Skeletal muscle satellite cell (primary cell): ENCODE measurements at regions not wholly inside any gene's neighbourhood (a gene's known extent, or its start where the extent isn't known, plus 50 kb on each side); places are given as distances from the start of the nearest gene placed in this dataset.
"Not testable (repeated sequence)": the region's sequence is repeated elsewhere in the genome, so short reads cannot be mapped to it uniquely, and the experiment has no call there.

Source experiments
- H3K27me3 ChIP-seq: 2 replicates; pipeline ENCODE4 v1.7.0; 2013; ENCODE audit warnings: low read length; ENCODE audit not compliant: control insufficient read depth, insufficient read depth
- H3K36me3 ChIP-seq: 2 replicates; pipeline ENCODE4 v1.7.0; 2013; ENCODE audit warnings: mild to moderate bottlenecking, control low read depth, low read length; ENCODE audit not compliant: insufficient read depth
- H3K4me1 ChIP-seq: 2 replicates; pipeline ENCODE4 v1.7.0; 2013; ENCODE audit warnings: low read length; ENCODE audit not compliant: control insufficient read depth, insufficient read depth
- H3K4me2 ChIP-seq: 2 replicates; pipeline ENCODE4 v1.7.0; 2013; ENCODE audit warnings: mild to moderate bottlenecking, low read length
- H3K4me3 ChIP-seq: 2 replicates; pipeline ENCODE4 v1.7.0; 2013; ENCODE audit warnings: low read length
- H3K9ac ChIP-seq: 2 replicates; pipeline ENCODE4 v1.7.0; 2013; ENCODE audit warnings: mild to moderate bottlenecking, low read depth, low read length, moderate library complexity
- H3K9me3 ChIP-seq: replicated peaks from 2 replicates; pipeline ENCODE4 v1.7.0; 2013; ENCODE audit warnings: mild to moderate bottlenecking, control low read depth, low read length

DNA sequence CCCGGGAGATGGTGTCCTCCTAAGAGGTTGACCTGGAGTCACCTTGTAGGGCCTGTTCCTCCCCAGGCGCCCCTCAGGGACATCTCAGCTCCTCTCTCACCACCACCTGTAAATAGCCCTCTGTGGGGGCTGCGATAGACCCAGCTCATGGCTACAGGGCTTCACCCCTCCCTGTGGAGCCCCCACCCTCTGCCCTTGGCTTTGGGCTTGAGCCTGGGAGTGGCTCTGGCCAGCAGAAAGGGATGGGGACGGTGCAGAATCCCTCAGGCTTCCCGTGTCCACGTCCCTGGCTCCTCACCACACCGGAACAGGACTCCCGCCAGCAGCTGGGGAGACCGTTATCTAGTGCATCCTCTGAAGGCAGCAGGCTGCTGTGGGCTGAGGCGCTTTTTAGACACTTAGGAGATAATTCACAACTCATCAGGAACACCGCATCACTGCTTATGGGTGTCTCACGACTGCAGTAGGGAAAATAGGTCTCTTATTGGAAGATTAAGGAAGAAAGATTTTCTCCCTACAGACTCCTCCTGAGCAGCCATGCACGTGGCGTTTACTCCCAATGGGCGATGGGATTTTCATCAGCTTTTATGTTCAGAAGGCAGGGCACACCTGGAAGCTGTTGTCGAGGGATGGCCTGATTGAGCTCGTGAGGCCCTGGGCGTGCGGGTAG lies 253.1 kb downstream of the ADGRD1 start:
- not testable (repeated sequence) for H3K36me3 ChIP-seq, H3K4me1 ChIP-seq, H3K9me3 ChIP-seq, H3K9ac ChIP-seq, H3K4me3 ChIP-seq, H3K27me3 ChIP-seq, H3K4me2 ChIP-seq

DNA sequence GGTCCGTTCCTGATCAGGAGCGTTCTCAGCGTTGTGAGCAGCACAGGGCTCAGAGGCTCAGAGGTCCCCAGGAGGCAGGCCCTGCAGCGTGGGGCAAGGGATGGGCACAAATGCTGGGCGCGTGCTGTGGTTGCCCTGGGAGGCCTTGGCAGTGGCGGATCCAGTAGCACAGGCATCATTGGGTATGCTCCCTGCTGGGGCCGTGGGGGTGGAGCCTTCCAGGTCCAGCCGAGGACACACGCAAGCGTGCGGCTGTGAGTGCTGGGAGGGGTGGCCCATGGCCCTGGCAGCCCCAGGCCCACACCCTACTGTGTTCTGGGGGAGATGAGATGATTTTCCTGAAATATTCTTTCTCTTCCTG lies 253.6 kb downstream of the ADGRD1 start:
- not testable (repeated sequence) for H3K9me3 ChIP-seq, H3K9ac ChIP-seq, H3K4me3 ChIP-seq, H3K4me2 ChIP-seq, H3K36me3 ChIP-seq, H3K4me1 ChIP-seq, H3K27me3 ChIP-seq

DNA sequence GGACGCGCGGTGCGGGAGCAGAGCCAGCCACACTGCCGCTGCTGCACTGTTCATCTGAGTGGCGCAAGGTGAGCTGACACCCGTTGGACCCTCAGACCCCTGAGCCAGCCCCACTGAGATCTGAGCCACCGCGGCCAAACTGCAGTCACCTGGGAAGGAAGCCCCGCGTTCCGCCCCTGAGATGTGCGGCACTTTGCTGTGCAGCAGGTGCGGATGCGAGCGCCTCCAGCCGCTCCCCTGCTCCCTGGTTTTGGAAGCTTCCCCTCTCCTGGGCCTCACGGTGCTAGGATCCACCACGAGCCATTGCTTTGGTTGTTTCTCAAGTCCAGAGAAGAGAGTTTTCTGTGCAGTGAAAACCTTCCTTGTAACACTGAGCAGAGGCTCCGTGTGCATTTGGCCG lies 254.1 kb downstream of the ADGRD1 start:
- H3K9me3 ChIP-seq, H3K36me3 ChIP-seq: not testable (repeated sequence)

DNA sequence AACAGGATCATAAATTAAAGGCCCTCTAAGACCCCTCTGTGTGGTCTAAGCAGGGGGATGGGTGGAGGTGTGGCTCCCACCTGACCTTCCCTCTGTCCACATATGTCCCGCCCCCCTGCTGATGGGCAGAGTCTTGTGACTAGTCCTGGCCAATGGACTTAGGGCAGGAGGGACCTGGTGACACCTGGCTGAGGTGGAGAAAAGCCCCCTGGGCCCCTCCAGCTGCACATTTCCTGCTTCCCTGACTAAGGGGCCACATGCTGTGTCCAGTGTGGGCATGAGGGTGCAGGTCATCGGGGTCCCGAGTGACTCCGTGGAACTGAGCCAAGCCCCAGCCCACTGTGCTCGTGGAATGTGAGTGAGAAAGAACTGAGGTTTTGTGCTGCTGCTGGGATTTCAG lies 254.7 kb downstream of the ADGRD1 start:
- H3K4me2 ChIP-seq, result no peak overlapping the region
- no peaks in the 10 kb centered on the region for H3K4me1 ChIP-seq
- H3K36me3 ChIP-seq, result no peaks in the 10 kb centered on the region
- H3K9me3 ChIP-seq, result peaks cover 9% of the 10 kb centered on the region
- H3K4me3 ChIP-seq, result no peak overlapping the region
- no peaks in the 10 kb centered on the region for H3K27me3 ChIP-seq
- H3K9ac ChIP-seq, result no peak overlapping the region

More for the DNA sequence above, 254.1 kb downstream of the ADGRD1 start:
- H3K9ac ChIP-seq, H3K27me3 ChIP-seq, H3K4me2 ChIP-seq, H3K4me3 ChIP-seq, H3K4me1 ChIP-seq: not testable (repeated sequence)

DNA sequence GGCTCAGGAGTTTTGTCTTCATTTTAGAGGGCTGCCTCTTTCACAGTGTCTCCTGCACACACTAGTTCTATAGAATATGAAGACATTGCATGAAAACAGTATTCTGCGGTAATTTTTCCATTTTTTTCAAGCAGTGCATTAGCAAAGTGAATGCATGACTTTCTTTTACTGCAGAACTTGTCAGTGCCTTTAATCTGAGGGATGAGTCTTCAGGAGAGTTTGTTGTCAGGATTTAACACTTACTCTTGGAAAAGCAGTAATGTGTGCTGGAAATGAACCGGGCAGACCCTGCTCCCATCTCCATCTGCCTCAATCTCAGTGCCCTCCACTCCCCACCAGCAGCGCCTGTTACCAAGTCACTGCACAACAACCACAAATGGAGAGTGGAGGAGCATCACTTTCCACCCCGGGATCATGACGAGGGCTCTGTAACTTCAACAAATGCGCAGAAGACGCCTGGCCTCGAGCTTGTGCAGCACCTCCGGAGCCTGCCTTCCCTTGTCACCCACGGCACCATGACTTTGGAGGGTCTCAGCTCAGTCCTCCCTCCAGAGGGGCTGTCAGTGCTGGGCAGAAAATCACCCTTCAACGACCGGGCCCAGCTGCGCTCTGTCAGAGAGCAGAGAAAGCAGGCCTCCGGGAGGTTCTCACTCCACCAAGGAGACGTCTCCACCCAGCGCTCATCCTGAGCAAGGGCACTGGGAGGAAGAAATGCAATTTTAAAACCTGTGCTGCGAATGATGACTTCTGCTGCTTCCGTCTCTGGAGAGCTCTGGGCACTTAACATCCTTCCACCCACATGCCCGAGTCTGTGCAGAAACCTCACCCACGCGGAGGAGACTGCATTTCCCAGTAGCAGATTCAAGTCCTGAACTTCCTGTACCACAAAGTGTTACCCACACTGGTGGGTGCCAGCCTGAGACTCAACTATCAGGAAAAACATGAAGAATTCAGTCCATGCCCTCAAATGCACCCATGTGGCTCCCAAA lies 255.7 kb downstream of the ADGRD1 start:
- peaks cover 9% of the 10 kb centered on the region for H3K9me3 ChIP-seq
- no peak overlapping the region for H3K4me3 ChIP-seq
- no peak overlapping the region for H3K9ac ChIP-seq
- H3K36me3 ChIP-seq, result no peaks in the 10 kb centered on the region
- no peaks in the 10 kb centered on the region for H3K4me1 ChIP-seq
- H3K27me3 ChIP-seq, result no peaks in the 10 kb centered on the region
- no peak overlapping the region for H3K4me2 ChIP-seq

DNA sequence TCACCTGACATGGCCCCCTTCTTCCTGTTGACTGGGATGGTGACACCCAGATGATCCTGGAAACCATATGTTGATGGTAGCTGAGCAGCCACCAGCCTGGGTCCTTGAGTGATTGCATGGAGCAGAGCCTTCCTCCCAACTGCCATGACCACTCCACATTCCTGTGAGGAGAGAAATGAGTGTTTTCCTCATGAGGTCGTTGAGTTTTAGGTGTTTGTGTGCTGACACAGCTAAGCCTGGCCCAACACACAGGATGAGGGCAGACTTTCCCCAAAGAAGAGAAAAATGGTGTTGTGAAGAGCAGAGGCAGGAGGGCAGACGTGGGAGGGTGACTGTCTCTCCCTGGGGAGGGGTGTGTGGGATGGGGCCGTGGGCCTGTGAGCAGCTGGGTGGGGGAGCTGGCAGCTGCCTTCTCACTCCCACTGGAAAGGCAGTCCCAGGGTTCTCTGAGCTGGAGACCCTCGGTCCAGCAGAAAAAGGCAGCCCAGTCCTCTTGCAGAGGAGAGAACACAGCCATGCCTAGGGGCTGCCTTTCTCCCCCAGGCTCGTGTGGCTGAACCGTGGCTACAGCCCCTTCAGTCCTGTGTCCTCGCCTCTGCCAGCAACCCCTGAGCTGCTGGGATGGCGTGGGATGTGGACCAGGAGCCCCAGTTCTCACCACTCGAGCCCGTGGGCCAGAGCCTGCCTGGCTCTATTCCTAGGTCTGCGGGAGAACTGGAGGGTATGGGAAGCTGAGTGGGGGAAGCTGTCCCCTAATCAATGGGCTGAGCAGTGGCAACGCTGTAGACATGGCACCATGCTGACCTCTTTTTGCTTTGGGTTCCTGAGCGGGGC lies 257.0 kb downstream of the ADGRD1 start:
- Histone ChIP-seq H3K4me1 (no peaks in the 10 kb centered on the region), H3K9me3 (peaks cover 9% of the 10 kb centered on the region)

DNA sequence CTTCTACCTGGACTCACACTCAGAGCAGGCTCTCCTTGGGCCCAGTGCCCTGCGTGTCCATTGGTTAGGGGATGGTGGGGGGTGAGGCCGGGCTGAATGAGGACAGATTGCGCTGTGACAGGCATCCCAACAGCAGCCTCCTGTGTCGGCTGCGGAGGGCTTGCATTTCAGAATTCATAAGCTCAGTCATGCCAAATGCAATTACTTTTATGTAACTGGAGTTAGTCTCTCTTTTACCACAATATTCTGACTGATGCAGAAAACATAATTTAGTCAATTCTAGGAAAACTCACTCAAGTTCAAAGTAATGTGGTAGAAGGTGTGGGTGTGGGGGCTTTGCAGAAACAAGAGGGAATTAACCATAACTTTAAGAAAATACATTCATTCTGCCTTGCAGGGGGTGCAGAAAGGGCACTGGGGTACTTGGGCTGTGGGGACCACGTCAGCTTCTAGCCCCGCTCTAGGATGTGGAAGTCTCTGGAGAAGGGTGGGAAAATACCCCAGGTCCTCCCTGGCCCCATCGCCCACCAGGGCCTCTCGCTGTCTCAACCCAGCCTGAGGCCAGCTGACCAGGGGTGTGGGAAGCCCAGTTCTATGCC lies 257.7 kb downstream of the ADGRD1 start:
- Histone ChIP-seq H3K27me3 (no peaks in the 10 kb centered on the region), H3K4me3 (no peak overlapping the region), H3K4me1 (no peaks in the 10 kb centered on the region), H3K9me3 (peaks cover 9% of the 10 kb centered on the region), H3K36me3 (no peaks in the 10 kb centered on the region), H3K4me2 (no peak overlapping the region), H3K9ac (no peak overlapping the region)

More for the DNA sequence above, 257.0 kb downstream of the ADGRD1 start:
- H3K27me3 ChIP-seq, result no peaks in the 10 kb centered on the region
- no peak overlapping the region for H3K4me3 ChIP-seq
- no peaks in the 10 kb centered on the region for H3K36me3 ChIP-seq
- H3K9ac ChIP-seq, result no peak overlapping the region
- H3K4me2 ChIP-seq, result no peak overlapping the region

DNA sequence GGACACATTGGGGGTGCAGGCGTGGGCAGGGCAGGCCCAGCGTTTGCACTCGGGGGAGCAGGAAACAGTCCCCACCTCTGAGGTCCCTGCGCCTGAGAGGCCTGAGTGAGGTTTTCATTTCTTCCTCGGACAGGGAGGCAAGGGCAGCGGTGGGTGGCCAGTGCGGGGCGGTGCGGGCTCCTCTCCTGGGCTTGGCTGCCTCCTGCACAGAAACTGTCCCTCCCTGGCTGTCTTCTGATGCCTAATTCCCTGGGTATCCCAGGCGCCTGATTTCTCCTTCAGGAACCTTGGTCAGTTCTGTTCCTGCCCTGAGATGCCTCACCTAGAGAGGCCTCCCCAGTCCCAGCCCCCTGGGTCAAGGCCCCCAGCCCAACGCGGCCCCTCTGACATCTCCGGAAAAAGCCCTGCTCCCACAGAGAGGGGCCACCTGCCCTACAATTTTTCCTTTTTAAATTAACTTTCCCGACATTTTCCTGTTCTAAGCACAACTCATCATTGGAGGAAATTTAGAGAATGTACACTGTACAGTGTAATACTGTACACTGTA lies 260.3 kb downstream of the ADGRD1 start:
- Histone ChIP-seq H3K9me3 (peaks cover 5% of the 10 kb centered on the region), H3K4me3 (no peak overlapping the region), H3K27me3 (no peaks in the 10 kb centered on the region), H3K4me2 (no peak overlapping the region), H3K4me1 (no peaks in the 10 kb centered on the region), H3K36me3 (no peaks in the 10 kb centered on the region), H3K9ac (no peak overlapping the region)

DNA sequence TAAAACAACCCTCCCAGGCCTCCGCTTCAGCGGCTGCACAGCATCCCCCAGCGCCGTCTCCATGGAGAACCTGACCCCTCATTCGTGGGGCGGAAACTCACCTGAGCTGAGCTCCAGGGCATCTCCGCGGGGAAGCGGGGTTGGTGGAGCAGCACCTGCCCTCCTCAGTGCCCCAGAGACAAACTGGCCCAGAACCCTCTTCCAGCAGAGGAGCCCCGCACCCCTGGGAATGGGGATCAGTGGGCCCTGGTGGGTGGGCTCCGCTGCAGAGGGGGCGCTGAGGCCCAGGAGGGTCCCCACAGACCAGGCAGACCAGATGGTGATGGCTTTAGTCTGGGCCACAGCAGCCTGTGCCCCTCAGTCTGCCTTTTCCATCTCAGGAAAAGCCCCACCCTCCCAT lies 261.2 kb downstream of the ADGRD1 start:
- H3K27me3 ChIP-seq, H3K9me3 ChIP-seq, H3K4me2 ChIP-seq, H3K9ac ChIP-seq, H3K4me1 ChIP-seq, H3K36me3 ChIP-seq, H3K4me3 ChIP-seq: not testable (repeated sequence)

DNA sequence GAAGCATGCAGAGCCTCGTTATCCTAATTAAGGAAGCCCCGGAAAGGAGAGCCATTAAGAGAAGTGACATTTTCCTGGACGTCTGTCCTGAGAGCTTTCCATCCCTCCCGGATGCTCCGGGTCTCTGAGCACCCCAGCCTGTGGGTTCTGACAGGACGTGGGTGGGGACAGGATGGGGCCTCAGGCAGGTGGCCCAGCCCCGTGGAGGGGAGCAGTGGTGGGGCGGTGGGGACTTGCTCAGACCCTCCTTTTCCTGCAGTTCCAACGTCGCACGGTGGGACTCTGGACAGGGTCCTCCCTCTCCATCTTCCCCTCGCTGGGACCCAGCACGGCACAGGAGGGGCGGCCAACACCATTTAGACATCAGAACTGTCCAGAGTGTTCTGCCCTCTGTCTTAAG lies 262.9 kb downstream of the ADGRD1 start:
- not testable (repeated sequence) for H3K4me3 ChIP-seq, H3K4me2 ChIP-seq, H3K27me3 ChIP-seq

DNA sequence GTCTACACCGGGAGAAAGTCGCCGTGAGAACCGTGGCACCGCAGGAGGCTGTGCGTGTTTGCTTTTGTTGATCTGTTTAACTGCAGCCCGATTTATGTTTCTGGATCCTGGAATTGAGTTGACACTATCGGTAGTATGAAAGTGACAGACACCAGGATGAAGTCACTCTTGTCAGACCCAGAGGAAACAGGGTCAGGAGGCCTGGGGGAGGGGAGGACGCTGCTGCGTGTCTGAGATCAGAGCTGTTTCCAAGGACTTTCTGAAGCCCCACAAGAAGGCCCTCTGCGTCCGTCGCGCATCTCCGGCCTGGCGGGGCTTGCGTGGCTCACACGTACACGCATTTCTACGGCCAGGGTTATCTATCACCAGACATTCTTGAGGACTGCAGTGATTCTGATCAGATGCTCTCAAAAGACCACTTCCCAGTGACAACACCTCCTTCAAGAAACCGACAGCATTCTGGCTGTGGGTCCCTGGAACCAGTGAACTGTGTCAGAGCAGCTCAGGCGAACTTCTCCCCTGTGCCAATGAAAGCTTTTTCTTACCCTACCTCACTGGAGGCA lies 263.4 kb downstream of the ADGRD1 start:
- Histone ChIP-seq H3K27me3 (no peaks in the 10 kb centered on the region), H3K4me2 (no peak overlapping the region), H3K36me3 (no peaks in the 10 kb centered on the region), H3K9ac (no peak overlapping the region), H3K4me1 (no peaks in the 10 kb centered on the region), H3K4me3 (no peak overlapping the region), H3K9me3 (no peaks in the 10 kb centered on the region)

More for the DNA sequence above, 262.9 kb downstream of the ADGRD1 start:
- H3K36me3 ChIP-seq, H3K9ac ChIP-seq, H3K4me1 ChIP-seq, H3K9me3 ChIP-seq: not testable (repeated sequence)
